Fibroblast of gingiva (primary cell): ENCODE measurements at regions not wholly inside any gene's neighbourhood (a gene's known extent, or its start where the extent isn't known, plus 50 kb on each side); places are given as distances from the start of the nearest gene placed in this dataset.
A peak's percentile ranks its signal among the peaks of the same experiment; 100 is the strongest.

Experiments used
- DNase-seq: peaks from one replicate; pipeline ENCODE4 v3.0.0-alpha.2; 2011; ENCODE audit warnings: low read depth

GRCh38 chr3:70561796-70562195, 249.4 kb upstream of the MDFIC2 start:
- DNase-seq = no peak

- no peak for DNase-seq
Measured at GRCh38 chr3:70558956-70559355, 246.5 kb upstream of the MDFIC2 start.

- no peak for DNase-seq
Measured at GRCh38 chr3:70557976-70558375, 245.5 kb upstream of the MDFIC2 start.

GRCh38 chr3:70556056-70556455, 243.6 kb upstream of the MDFIC2 start:
- DNase-seq = no peak

- DNase-seq = no peak
Measured at GRCh38 chr3:70554170-70554569, 241.7 kb upstream of the MDFIC2 start.

- DNase-seq = peak; percentile 35
Measured at GRCh38 chr3:70550723-70551319, 238.4 kb upstream of the MDFIC2 start.

GRCh38 chr3:70546679-70547078, 234.2 kb upstream of the MDFIC2 start:
- no peak for DNase-seq

- DNase-seq = no peak
Measured at GRCh38 chr3:70543493-70543892, 231.1 kb upstream of the MDFIC2 start.

GRCh38 chr3:70539908-70540307, 227.5 kb upstream of the MDFIC2 start:
- no peak for DNase-seq

GRCh38 chr3:70532806-70533205, 220.4 kb upstream of the MDFIC2 start:
- DNase-seq = no peak

- no peak for DNase-seq
Measured at GRCh38 chr3:70531838-70532489, 219.5 kb upstream of the MDFIC2 start.

- peak; percentile 23 for DNase-seq
Measured at GRCh38 chr3:70531063-70531657, 218.7 kb upstream of the MDFIC2 start.

GRCh38 chr3:70530626-70531025, 218.2 kb upstream of the MDFIC2 start:
- DNase-seq = no peak

GRCh38 chr3:70527026-70527425, 214.6 kb upstream of the MDFIC2 start:
- peak; percentile 57 for DNase-seq

GRCh38 chr3:70519913-70520659, 207.6 kb upstream of the MDFIC2 start:
- no peak for DNase-seq

- DNase-seq = no peak
Measured at GRCh38 chr3:70519026-70519425, 206.6 kb upstream of the MDFIC2 start.

- DNase-seq = no peak
Measured at GRCh38 chr3:70518356-70518755, 205.9 kb upstream of the MDFIC2 start.

- no peak for DNase-seq
Measured at GRCh38 chr3:70517124-70517890, 204.9 kb upstream of the MDFIC2 start.

- no peak for DNase-seq
Measured at GRCh38 chr3:70516076-70516475, 203.6 kb upstream of the MDFIC2 start.

GRCh38 chr3:70507486-70507885, 195.0 kb upstream of the MDFIC2 start:
- DNase-seq = no peak

- no peak for DNase-seq
Measured at GRCh38 chr3:70506775-70507174, 194.3 kb upstream of the MDFIC2 start.

GRCh38 chr3:70501561-70501960, 189.1 kb upstream of the MDFIC2 start:
- no peak for DNase-seq
